ENCODE measurements at regions not wholly inside any gene's neighbourhood (a gene's known extent, or its start where the extent isn't known, plus 50 kb on each side); places are given as distances from the start of the nearest gene placed in this dataset.

DNA sequence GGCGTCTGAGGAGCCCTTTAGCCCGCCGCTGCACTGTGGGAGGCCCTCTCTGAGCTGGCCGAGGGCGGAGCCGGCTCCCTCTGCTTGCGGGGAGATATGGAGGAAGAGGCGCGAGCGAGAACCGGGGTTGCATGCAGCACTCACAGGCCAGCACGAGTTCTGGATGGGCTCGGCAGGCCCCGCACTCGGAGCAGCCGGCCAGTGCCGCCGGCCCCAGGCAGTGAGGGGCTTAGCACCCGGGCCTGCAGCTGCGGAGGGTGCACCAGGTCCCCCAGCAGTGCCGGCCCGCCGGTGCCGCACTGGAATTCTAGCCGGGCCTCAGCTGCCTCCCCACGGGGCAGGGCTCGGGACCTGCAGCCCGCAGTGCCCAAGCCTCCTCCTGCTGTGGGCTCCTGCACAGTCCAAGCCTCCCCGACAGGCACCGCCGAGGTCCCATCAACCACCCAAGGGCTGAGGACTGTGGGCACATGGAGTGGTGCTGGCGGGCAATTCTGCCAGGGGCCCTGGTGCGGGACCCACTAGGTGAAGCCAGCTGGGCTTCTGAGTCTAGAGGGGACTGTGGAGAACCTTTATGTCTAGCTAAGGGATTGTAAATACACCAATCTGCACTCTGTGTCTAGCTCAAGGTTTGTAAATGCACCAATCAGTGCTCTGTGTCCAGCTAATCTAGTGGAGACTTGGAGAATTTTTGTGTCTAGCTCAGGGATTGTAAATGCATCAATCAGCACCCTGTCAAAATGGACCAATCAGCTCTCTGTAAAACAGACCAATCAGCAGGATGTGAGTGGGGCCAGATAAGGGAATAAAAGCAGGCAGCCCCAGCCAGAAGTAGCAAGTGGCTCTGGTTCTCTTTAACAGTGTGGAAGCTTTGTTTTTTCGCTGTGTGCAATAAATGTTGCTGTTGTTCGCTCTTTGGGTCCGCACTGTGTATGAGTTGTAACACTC is 329.7 kb upstream of the JARID2 start:
- TF ChIP-seq, protein P1, sequence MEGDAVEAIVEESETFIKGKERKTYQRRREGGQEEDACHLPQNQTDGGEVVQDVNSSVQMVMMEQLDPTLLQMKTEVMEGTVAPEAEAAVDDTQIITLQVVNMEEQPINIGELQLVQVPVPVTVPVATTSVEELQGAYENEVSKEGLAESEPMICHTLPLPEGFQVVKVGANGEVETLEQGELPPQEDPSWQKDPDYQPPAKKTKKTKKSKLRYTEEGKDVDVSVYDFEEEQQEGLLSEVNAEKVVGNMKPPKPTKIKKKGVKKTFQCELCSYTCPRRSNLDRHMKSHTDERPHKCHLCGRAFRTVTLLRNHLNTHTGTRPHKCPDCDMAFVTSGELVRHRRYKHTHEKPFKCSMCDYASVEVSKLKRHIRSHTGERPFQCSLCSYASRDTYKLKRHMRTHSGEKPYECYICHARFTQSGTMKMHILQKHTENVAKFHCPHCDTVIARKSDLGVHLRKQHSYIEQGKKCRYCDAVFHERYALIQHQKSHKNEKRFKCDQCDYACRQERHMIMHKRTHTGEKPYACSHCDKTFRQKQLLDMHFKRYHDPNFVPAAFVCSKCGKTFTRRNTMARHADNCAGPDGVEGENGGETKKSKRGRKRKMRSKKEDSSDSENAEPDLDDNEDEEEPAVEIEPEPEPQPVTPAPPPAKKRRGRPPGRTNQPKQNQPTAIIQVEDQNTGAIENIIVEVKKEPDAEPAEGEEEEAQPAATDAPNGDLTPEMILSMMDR (IDR thresholded peaks at IDR 0.05; ENCODE audit: low read depth, low read length), result no peak
- no peak overlapping the region for H3K4me3 ChIP-seq (ENCODE audit: low read depth, low read length)

- TF ChIP-seq, protein P1 (IDR thresholded peaks at IDR 0.05; ENCODE audit: low read depth, low read length), result no peak
- H3K4me3 ChIP-seq (ENCODE audit: low read depth, low read length), result no peak overlapping the region
Observed at GRCh38 chr6:14917109-14917910, 328.6 kb upstream of the JARID2 start.

DNA sequence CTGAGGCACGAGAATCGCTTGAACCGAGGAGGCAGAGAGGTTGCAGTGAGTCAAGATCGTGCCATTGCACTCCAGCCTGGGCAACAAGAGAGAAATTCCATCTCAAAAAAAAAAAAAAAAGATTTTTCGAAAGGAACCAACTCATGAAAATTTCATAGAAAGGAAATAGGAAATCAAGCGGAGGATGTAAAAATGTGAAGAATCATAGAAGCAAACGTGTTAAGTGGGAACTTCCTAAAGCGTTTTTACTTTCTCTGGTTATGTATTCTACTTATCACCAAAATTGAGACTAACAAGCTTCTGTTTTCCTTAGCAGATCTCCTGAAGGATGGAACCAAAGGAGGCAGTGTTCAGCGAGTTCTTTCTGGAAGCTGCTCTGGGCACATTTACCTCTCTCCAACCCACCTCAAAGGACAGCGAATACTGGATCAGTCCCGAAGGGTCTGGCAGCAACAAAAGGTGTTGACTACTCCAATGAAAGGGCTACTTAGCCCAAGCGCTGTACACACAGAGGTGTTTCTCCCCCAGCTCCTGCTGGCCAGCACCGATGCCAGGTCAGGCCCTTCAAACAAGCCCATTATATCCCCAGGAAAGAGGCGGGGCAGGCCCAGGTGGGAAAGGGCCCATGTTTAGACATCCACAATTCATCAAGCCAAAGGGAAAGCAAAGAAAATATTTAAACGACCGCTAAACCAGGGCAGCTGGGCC is 327.5 kb upstream of the JARID2 start:
- TF ChIP-seq, protein P1 (IDR thresholded peaks at IDR 0.05; ENCODE audit: low read depth, low read length), result no peak

GRCh38 chr6:14919038-14919670 is 326.7 kb upstream of the JARID2 start:
- TF ChIP-seq, protein P1 (IDR thresholded peaks at IDR 0.05; ENCODE audit: low read depth, low read length), result no peak
- H3K4me3 ChIP-seq (ENCODE audit: low read depth, low read length), result no peak overlapping the region

More for the DNA sequence above, 327.5 kb upstream of the JARID2 start:
- H3K4me3 ChIP-seq (ENCODE audit: low read depth, low read length), result no peak overlapping the region

DNA sequence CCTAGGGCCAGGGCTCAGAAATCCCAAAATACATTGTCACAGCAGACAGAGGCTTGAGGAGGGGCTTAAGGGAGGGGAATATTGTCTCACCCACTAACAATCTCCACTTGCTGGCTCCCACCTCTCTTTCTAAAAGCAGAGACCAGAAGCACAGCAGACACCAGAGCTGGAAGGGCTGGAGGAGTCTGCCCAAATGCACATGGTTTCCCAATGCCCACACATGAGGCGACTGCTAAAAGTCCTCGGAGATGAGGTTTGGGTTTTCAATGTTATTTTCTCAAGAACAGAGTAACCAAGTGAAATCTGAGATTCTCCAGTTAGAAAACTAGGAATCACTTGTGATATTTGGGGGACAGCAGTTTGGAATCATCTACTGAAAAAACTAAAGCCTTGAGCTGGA is 325.6 kb upstream of the JARID2 start:
- TF ChIP-seq, protein P1 (IDR thresholded peaks at IDR 0.05; ENCODE audit: low read depth, low read length), result no peak
- H3K4me3 ChIP-seq (ENCODE audit: low read depth, low read length), result no peak overlapping the region

DNA sequence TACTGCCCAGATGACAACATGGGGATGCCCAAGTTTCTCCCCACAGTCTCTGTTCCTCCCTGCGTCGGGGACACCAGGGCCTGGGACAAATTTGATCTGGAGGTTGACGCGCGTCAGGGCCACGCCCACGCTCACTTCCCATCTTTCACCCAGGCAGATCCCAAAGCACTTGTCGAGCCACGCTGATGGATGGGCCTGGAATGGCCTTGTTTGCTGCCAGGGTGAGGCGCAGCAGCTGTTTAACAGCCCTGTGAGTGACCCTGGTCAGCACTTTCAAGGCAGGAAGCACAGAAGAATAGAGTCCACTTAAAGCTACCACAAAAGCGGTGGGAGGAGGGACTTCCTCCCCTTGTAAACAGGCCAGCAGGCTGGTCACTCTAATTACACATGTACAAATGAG is 324.7 kb upstream of the JARID2 start:
- no peak overlapping the region for H3K4me3 ChIP-seq (ENCODE audit: low read depth, low read length)
- TF ChIP-seq, protein P1 (IDR thresholded peaks at IDR 0.05; ENCODE audit: low read depth, low read length), result no peak

Measured in WI38 (cell line).